ENCODE measurements at regions not wholly inside any gene's neighbourhood (a gene's known extent, or its start where the extent isn't known, plus 50 kb on each side); places are given as distances from the start of the nearest gene placed in this dataset.

GRCh38 chr21:36576441-36576840 lies 96.5 kb upstream of the CLDN14 start:
- TF ChIP-seq, protein P1, sequence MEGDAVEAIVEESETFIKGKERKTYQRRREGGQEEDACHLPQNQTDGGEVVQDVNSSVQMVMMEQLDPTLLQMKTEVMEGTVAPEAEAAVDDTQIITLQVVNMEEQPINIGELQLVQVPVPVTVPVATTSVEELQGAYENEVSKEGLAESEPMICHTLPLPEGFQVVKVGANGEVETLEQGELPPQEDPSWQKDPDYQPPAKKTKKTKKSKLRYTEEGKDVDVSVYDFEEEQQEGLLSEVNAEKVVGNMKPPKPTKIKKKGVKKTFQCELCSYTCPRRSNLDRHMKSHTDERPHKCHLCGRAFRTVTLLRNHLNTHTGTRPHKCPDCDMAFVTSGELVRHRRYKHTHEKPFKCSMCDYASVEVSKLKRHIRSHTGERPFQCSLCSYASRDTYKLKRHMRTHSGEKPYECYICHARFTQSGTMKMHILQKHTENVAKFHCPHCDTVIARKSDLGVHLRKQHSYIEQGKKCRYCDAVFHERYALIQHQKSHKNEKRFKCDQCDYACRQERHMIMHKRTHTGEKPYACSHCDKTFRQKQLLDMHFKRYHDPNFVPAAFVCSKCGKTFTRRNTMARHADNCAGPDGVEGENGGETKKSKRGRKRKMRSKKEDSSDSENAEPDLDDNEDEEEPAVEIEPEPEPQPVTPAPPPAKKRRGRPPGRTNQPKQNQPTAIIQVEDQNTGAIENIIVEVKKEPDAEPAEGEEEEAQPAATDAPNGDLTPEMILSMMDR (IDR thresholded peaks at IDR 0.05) = no peak
- TF ChIP-seq POLR2AphosphoS5 (IDR thresholded peaks at IDR 0.05) (no peak), POLR2A (IDR thresholded peaks at IDR 0.05) (no peak)

Measured in prostate gland (tissue), 2 donors.